Right lobe of liver (tissue), 4 donors: ENCODE measurements at regions not wholly inside any gene's neighbourhood (a gene's known extent, or its start where the extent isn't known, plus 50 kb on each side); places are given as distances from the start of the nearest gene placed in this dataset.

Experiments
- POLR2A ChIP-seq: fragments of 450-650 bp; IDR thresholded peaks from one replicate; pipeline ENCODE4 v1.6.1; 2017; ENCODE audit warnings: antibody characterized with exemption, mild to moderate bottlenecking
- TF ChIP-seq, protein P1 (sequence below), 4 donors: fragments of 200-600 bp in 3 of 4; fragments of 450-650 bp in 1 of 4; IDR thresholded peaks; one replicate each; pipeline versions ENCODE4 v1.5.1 to v1.8.0; 2016 to 2022; ENCODE audit warnings: antibody characterized with exemption in 4 of 4, mild to moderate bottlenecking in 2 of 4
- donor health status: DM: no; HTN: no; CAD: no.
- donor health status: DM: no; HTN: no; CAD: no.
- donor health status: DM: no; HTN: yes; CAD: no.

GRCh38 chr12:67091204-67091603 lies 178.0 kb upstream of the CAND1 start:
- TF ChIP-seq, protein P1, sequence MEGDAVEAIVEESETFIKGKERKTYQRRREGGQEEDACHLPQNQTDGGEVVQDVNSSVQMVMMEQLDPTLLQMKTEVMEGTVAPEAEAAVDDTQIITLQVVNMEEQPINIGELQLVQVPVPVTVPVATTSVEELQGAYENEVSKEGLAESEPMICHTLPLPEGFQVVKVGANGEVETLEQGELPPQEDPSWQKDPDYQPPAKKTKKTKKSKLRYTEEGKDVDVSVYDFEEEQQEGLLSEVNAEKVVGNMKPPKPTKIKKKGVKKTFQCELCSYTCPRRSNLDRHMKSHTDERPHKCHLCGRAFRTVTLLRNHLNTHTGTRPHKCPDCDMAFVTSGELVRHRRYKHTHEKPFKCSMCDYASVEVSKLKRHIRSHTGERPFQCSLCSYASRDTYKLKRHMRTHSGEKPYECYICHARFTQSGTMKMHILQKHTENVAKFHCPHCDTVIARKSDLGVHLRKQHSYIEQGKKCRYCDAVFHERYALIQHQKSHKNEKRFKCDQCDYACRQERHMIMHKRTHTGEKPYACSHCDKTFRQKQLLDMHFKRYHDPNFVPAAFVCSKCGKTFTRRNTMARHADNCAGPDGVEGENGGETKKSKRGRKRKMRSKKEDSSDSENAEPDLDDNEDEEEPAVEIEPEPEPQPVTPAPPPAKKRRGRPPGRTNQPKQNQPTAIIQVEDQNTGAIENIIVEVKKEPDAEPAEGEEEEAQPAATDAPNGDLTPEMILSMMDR (IDR thresholded peaks at IDR 0.05) = no peak
- TF ChIP-seq POLR2A = no peak
